SU-DHL-6 (cell line): ENCODE measurements at regions not wholly inside any gene's neighbourhood (a gene's known extent, or its start where the extent isn't known, plus 50 kb on each side); places are given as distances from the start of the nearest gene placed in this dataset.

Source experiments
- CTCF ChIP-seq: fragments of 200-600 bp; sonication (generic); IDR thresholded peaks from one replicate; pipeline ENCODE4 v1.5.1; 2017; ENCODE audit warnings: antibody characterized with exemption, mild to moderate bottlenecking, low read length, moderate library complexity; ENCODE audit not compliant: insufficient read depth, poor library complexity, severe bottlenecking
- EZH2phosphoT487 ChIP-seq: fragments of 200-600 bp; sonication (generic), shearing (Covaris generic); conservative IDR thresholded peaks from 2 replicates; pipeline ENCODE4 v1.6.1; 2018; ENCODE audit warnings: mild to moderate bottlenecking, antibody characterized with exemption, low read length, moderate library complexity, mixed read lengths

- TF ChIP-seq CTCF: no peak
- TF ChIP-seq EZH2phosphoT487: no peak
These were observed 114.1 kb upstream of the TPM1 start for GRCh38 chr15:62928242-62928999.
